ENCODE measurements at regions not wholly inside any gene's neighbourhood (a gene's known extent, or its start where the extent isn't known, plus 50 kb on each side); places are given as distances from the start of the nearest gene placed in this dataset.
A peak's percentile ranks its signal among the peaks of the same experiment; 100 is the strongest.

- no peaks in the 10 kb centered on the region for H3K27me3 Mint-ChIP-seq (ENCODE audit: insufficient read depth, low read depth, poor library complexity)
- no peaks in the 10 kb centered on the region for H3K9me3 Mint-ChIP-seq
- Histone ChIP-seq H3K4me1 (ENCODE audit: insufficient read depth) (no peaks in the 10 kb centered on the region), H3F3A (replicated peaks; ENCODE audit: low read depth) (no peaks in the 10 kb centered on the region), H3K27ac (ENCODE audit: low read depth) (no peak overlapping the region), H4K20me1 (replicated peaks; ENCODE audit: insufficient read depth) (no peaks in the 10 kb centered on the region), H3K79me2 (replicated peaks; ENCODE audit: insufficient read depth) (no peaks in the 10 kb centered on the region), H2AFZ (peak overlapping the region; percentile 45; the same call in 1 of the 2 replicates), H3K27me3 (ENCODE audit: insufficient read depth) (no peaks in the 10 kb centered on the region), H3K9me2 (ENCODE audit: insufficient read depth) (no peaks in the 10 kb centered on the region), H3K4me3 (no peak overlapping the region), H3K36me3 (ENCODE audit: insufficient read depth) (no peaks in the 10 kb centered on the region), H3K4me2 (no peak overlapping the region)
- no peak overlapping the region for H3K4me3 Mint-ChIP-seq
- H3K4me1 Mint-ChIP-seq = peaks cover 6% of the 10 kb centered on the region; the same call in 2 of the 3 replicates
- ATAC-seq = no peak
- no peak for DNase-seq (ENCODE audit: low spot score)
- no peak overlapping the region; the same call in 1 of the 2 replicates for H3K27ac Mint-ChIP-seq
- H3K36me3 Mint-ChIP-seq (ENCODE audit: low read depth) = no peaks in the 10 kb centered on the region
- TF ChIP-seq EZH2 (IDR thresholded peaks at IDR 0.05; ENCODE audit: low read depth, unreplicated experiment) (no peak), CREB1 (CRISPR knock-in tag; IDR thresholded peaks at IDR 0.05; ENCODE audit: low read depth) (no peak), ZNF114 (CRISPR knock-in tag; IDR thresholded peaks at IDR 0.05) (no peak), STAT1 (IDR thresholded peaks at IDR 0.05; ENCODE audit: unreplicated experiment) (no peak), ZNF462 (CRISPR knock-in tag; IDR thresholded peaks at IDR 0.05) (no peak), POLR2AphosphoS5 (IDR thresholded peaks at IDR 0.05; ENCODE audit: low read depth) (no peak), ETS1 (IDR thresholded peaks at IDR 0.05) (no peak), JUNB (IDR thresholded peaks at IDR 0.05; ENCODE audit: unreplicated experiment) (no peak), EZH2phosphoT487 (IDR thresholded peaks at IDR 0.05; ENCODE audit: unreplicated experiment) (no peak), ZNF331 (CRISPR knock-in tag; IDR thresholded peaks at IDR 0.05; ENCODE audit: low read depth) (no peak)
Measured at GRCh38 chr3:83230376-83230775, 1468.9 kb upstream of the GBE1 start.
